Neural progenitor cell (in vitro differentiated cells): ENCODE measurements at regions not wholly inside any gene's neighbourhood (a gene's known extent, or its start where the extent isn't known, plus 50 kb on each side); places are given as distances from the start of the nearest gene placed in this dataset.

Experiments
- EZH2phosphoT487 ChIP-seq: fragments of 200-600 bp; sonication (generic); IDR thresholded peaks from 2 replicates; pipeline ENCODE4 v1.6.1; 2017; ENCODE audit warnings: antibody characterized with exemption
- TF ChIP-seq, protein P1 (sequence below): fragments of 200-600 bp; sonication (generic); IDR thresholded peaks from 2 replicates; pipeline ENCODE4 v1.5.1; 2017; ENCODE audit warnings: antibody characterized with exemption, mild to moderate bottlenecking

- no peak for TF ChIP-seq EZH2phosphoT487
- TF ChIP-seq, protein P1, sequence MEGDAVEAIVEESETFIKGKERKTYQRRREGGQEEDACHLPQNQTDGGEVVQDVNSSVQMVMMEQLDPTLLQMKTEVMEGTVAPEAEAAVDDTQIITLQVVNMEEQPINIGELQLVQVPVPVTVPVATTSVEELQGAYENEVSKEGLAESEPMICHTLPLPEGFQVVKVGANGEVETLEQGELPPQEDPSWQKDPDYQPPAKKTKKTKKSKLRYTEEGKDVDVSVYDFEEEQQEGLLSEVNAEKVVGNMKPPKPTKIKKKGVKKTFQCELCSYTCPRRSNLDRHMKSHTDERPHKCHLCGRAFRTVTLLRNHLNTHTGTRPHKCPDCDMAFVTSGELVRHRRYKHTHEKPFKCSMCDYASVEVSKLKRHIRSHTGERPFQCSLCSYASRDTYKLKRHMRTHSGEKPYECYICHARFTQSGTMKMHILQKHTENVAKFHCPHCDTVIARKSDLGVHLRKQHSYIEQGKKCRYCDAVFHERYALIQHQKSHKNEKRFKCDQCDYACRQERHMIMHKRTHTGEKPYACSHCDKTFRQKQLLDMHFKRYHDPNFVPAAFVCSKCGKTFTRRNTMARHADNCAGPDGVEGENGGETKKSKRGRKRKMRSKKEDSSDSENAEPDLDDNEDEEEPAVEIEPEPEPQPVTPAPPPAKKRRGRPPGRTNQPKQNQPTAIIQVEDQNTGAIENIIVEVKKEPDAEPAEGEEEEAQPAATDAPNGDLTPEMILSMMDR, result no peak
These were observed 88.5 kb downstream of the GMNC start for GRCh38 chr3:190773948-190774347.
